Central memory CD4-positive, alpha-beta T cell (primary cell): ENCODE measurements at regions not wholly inside any gene's neighbourhood (a gene's known extent, or its start where the extent isn't known, plus 50 kb on each side); places are given as distances from the start of the nearest gene placed in this dataset.

ENCODE experiments used
- DNase-seq: peaks from one replicate; pipeline ENCODE4 v3.0.0; 2022

GRCh38 chr20:9919271-9920014, 80.6 kb upstream of the PAK5 start:
- DNase-seq, result no peak

- no peak for DNase-seq
Measured at GRCh38 chr20:9918348-9918747, 79.5 kb upstream of the PAK5 start.

GRCh38 chr20:9916761-9917160, 77.9 kb upstream of the PAK5 start:
- no peak for DNase-seq

- DNase-seq, result no peak
Measured at GRCh38 chr20:9912858-9913434, 74.1 kb upstream of the PAK5 start.

GRCh38 chr20:9912290-9912689, 73.4 kb upstream of the PAK5 start:
- no peak for DNase-seq

- DNase-seq, result no peak
Measured at GRCh38 chr20:9911519-9911918, 72.6 kb upstream of the PAK5 start.

- DNase-seq, result no peak
Measured at GRCh38 chr20:9909167-9909566, 70.3 kb upstream of the PAK5 start.

GRCh38 chr20:9903048-9903655, 64.3 kb upstream of the PAK5 start:
- DNase-seq, result no peak

- no peak for DNase-seq
Measured at GRCh38 chr20:9889270-9889981, 50.5 kb upstream of the PAK5 start.
